Gastroesophageal sphincter (tissue), 2 donors: ENCODE measurements at regions not wholly inside any gene's neighbourhood (a gene's known extent, or its start where the extent isn't known, plus 50 kb on each side); places are given as distances from the start of the nearest gene placed in this dataset.

Experiments used
- EP300 ChIP-seq: sonication (generic); formaldehyde crosslinking; IDR thresholded peaks from one replicate; pipeline ENCODE4 v1.6.1; 2017; ENCODE audit warnings: antibody characterized with exemption, mild to moderate bottlenecking
- POLR2AphosphoS5 ChIP-seq: sonication (generic); formaldehyde crosslinking; IDR thresholded peaks from one replicate; pipeline ENCODE4 v1.6.1; 2017; ENCODE audit warnings: antibody characterized with exemption

- TF ChIP-seq EP300: no peak
- TF ChIP-seq POLR2AphosphoS5: peak; percentile 38
Measured at GRCh38 chr11:121802542-121802941, 313.5 kb downstream of the BLID start.
